Endothelial cell of umbilical vein (primary cell): ENCODE measurements at regions not wholly inside any gene's neighbourhood (a gene's known extent, or its start where the extent isn't known, plus 50 kb on each side); places are given as distances from the start of the nearest gene placed in this dataset.
A peak's percentile ranks its signal among the peaks of the same experiment; 100 is the strongest.

Source experiments
- BruUV-seq: library from RNA; stranded (reverse); fragments of 400-500 nt; replicated peaks from 2 replicates; lab custom pipeline; 2021; lab: Mats Ljungman, UMichigan
- CTCF ChIA-PET: fragments of 300-600, 350-600 bp; sonication (Branson Sonifier 250); formaldehyde crosslinking; loops from one replicate; lab custom pipeline; 2021; ENCODE audit warnings: antibody characterized with exemption, inconsistent platforms; lab: Charles Lee
- POLR2A ChIA-PET: fragments of 300-600, 350-600 bp; sonication (Branson Sonifier 250); formaldehyde crosslinking; loops from one replicate; lab custom pipeline; 2021; ENCODE audit warnings: antibody characterized with exemption, inconsistent platforms; lab: Charles Lee
- DNase-seq: peaks from one replicate; pipeline ENCODE4 v3.0.0-alpha.2; 2011; ENCODE audit warnings: low read depth, low spot score
- FAIRE-seq: peaks from 2 replicates; lab custom pipeline; 2011; peaks lifted over from hg19 to GRCh38; lab: Jason Lieb, UNC
- H2AFZ ChIP-seq: 2 replicates; pipeline ENCODE4 v1.6.0; 2012; ENCODE audit warnings: low read depth, low read length, control low read depth, inconsistent platforms
- H3K27ac ChIP-seq: 2 replicates; pipeline ENCODE4 v1.5.1; 2011; ENCODE audit warnings: low read depth, mild to moderate bottlenecking, control low read depth, low read length, moderate library complexity; ENCODE audit not compliant: insufficient read depth
- H3K27me3 ChIP-seq, 2 experiments: 2 replicates each; pipeline versions ENCODE4 v1.6.0 to v1.6.1; 2011; ENCODE audit warnings: low read length in 2 of 2, mixed read lengths in 1 of 2; ENCODE audit not compliant: control insufficient read depth in 2 of 2, insufficient read depth in 2 of 2
- H3K36me3 ChIP-seq, 2 experiments: 2 replicates in 1 of 2; 3 replicates in 1 of 2; pipeline ENCODE4 v1.5.1; 2011; ENCODE audit warnings: low read length in 2 of 2, mild to moderate bottlenecking in 1 of 2, moderate library complexity in 1 of 2; ENCODE audit not compliant: control insufficient read depth in 2 of 2, insufficient read depth in 2 of 2; ENCODE audit errors: extremely low read depth in 1 of 2
- H3K4me1 ChIP-seq: 3 replicates; pipeline ENCODE4 v1.5.1; 2011; ENCODE audit warnings: mild to moderate bottlenecking, low read length; ENCODE audit not compliant: control insufficient read depth, insufficient read depth; ENCODE audit errors: extremely low read depth
- H3K4me2 ChIP-seq: 2 replicates; pipeline ENCODE4 v1.6.1; 2011; ENCODE audit warnings: low read length, control low read depth, mixed read lengths; ENCODE audit not compliant: insufficient read depth
- H3K4me3 ChIP-seq, 3 experiments: fragments of 200-600 bp in 1 of 3; sonication (generic), shearing (Covaris generic) in 1 of 3; replicated peaks in 1 of 3; 2 replicates each; pipeline ENCODE4 v1.5.1; 2011 to 2016; ENCODE audit warnings: control low read depth in 3 of 3, low read length in 3 of 3, mild to moderate bottlenecking in 2 of 3, inconsistent platforms in 1 of 3, low read depth in 1 of 3, moderate library complexity in 1 of 3; ENCODE audit not compliant: insufficient read depth in 1 of 3
- H3K79me2 ChIP-seq: 2 replicates; pipeline ENCODE4 v1.6.0; 2012; ENCODE audit warnings: low read length, inconsistent platforms; ENCODE audit not compliant: control insufficient read depth, insufficient read depth
- H3K9ac ChIP-seq: replicated peaks from 2 replicates; pipeline ENCODE3; 2011; ENCODE audit warnings: low read length, control low read depth; ENCODE audit not compliant: insufficient read depth; ENCODE audit errors: extremely low read depth
- H3K9me1 ChIP-seq: replicated peaks from 3 replicates; pipeline ENCODE4 v1.6.0; 2011; ENCODE audit warnings: mild to moderate bottlenecking, low read length; ENCODE audit not compliant: control insufficient read depth, insufficient read depth; ENCODE audit errors: extremely low read depth
- H3K9me3 ChIP-seq: replicated peaks from 2 replicates; pipeline ENCODE4 v1.5.1; 2012; ENCODE audit warnings: low read length, inconsistent platforms; ENCODE audit not compliant: control insufficient read depth, insufficient read depth
- H4K20me1 ChIP-seq: replicated peaks from 2 replicates; pipeline ENCODE3; 2011; ENCODE audit warnings: mild to moderate bottlenecking, low read length; ENCODE audit not compliant: control insufficient read depth, insufficient read depth; ENCODE audit errors: extremely low read depth
- EZH2 ChIP-seq: IDR thresholded peaks from 2 replicates; pipeline ENCODE4 v1.6.1; 2012; ENCODE audit warnings: borderline replicate concordance, low read depth, mild to moderate bottlenecking, moderate library complexity, low read length, inconsistent platforms; ENCODE audit not compliant: severe bottlenecking
- FOS ChIP-seq: IDR thresholded peaks from 2 replicates; pipeline ENCODE4 v1.6.1; 2011; ENCODE audit warnings: mild to moderate bottlenecking, low read length, moderate library complexity, borderline replicate concordance; ENCODE audit not compliant: insufficient read depth
- GATA2 ChIP-seq: IDR thresholded peaks from 2 replicates; pipeline ENCODE4 v1.7.0; 2011; ENCODE audit warnings: low read depth, mild to moderate bottlenecking, moderate library complexity, mixed read lengths, low read length; ENCODE audit not compliant: insufficient read length, insufficient read depth
- JUN ChIP-seq: IDR thresholded peaks from 2 replicates; pipeline ENCODE4 v1.6.1; 2011; ENCODE audit warnings: borderline replicate concordance, low read depth; ENCODE audit not compliant: insufficient read length, insufficient read depth
- MYC ChIP-seq: IDR thresholded peaks from one replicate; pipeline ENCODE4 v1.6.1; 2011; ENCODE audit warnings: mild to moderate bottlenecking, low read depth, low read length
- POLR2A ChIP-seq: IDR thresholded peaks from 2 replicates; pipeline ENCODE4 v1.6.1; 2012; ENCODE audit warnings: low read depth, mild to moderate bottlenecking, control low read depth, low read length
- POLR2AphosphoS5 ChIP-seq: IDR thresholded peaks from 2 replicates; pipeline ENCODE4 v1.6.1; 2012; ENCODE audit warnings: low read depth, mild to moderate bottlenecking, control low read depth, low read length, moderate library complexity; ENCODE audit not compliant: insufficient read depth
- dilution Hi-C: fragments of 300-500 bp; cut with MboI; formaldehyde crosslinking; loops from one replicate; pipeline ENCODE4 v1.15.0; 2019; ENCODE audit warnings: low sequenced_read_pairs; ENCODE audit not compliant: extremely low pct_ligation_motif_present
- intact Hi-C: fragments of 100-400 bp; cut with micrococcal nuclease; formaldehyde crosslinking; loops from one replicate; pipeline ENCODE4 v1.10.0; 2022
- TF ChIP-seq, protein P1 (sequence below): IDR thresholded peaks from 2 replicates; pipeline ENCODE4 v1.6.1; 2011; ENCODE audit not compliant: insufficient read depth, insufficient read length
- TF ChIP-seq, protein P2 (sequence below), 2 donors: IDR thresholded peaks; 1 replicate in 1 of 2; 2 replicates in 1 of 2; pipeline ENCODE4 v1.5.1; 2011; ENCODE audit warnings: low read length in 2 of 2, mild to moderate bottlenecking in 2 of 2, moderate library complexity in 2 of 2, control low read depth in 1 of 2, inconsistent platforms in 1 of 2, low read depth in 1 of 2; ENCODE audit not compliant: insufficient read depth in 1 of 2; ENCODE audit errors: extremely low read depth in 1 of 2

DNA sequence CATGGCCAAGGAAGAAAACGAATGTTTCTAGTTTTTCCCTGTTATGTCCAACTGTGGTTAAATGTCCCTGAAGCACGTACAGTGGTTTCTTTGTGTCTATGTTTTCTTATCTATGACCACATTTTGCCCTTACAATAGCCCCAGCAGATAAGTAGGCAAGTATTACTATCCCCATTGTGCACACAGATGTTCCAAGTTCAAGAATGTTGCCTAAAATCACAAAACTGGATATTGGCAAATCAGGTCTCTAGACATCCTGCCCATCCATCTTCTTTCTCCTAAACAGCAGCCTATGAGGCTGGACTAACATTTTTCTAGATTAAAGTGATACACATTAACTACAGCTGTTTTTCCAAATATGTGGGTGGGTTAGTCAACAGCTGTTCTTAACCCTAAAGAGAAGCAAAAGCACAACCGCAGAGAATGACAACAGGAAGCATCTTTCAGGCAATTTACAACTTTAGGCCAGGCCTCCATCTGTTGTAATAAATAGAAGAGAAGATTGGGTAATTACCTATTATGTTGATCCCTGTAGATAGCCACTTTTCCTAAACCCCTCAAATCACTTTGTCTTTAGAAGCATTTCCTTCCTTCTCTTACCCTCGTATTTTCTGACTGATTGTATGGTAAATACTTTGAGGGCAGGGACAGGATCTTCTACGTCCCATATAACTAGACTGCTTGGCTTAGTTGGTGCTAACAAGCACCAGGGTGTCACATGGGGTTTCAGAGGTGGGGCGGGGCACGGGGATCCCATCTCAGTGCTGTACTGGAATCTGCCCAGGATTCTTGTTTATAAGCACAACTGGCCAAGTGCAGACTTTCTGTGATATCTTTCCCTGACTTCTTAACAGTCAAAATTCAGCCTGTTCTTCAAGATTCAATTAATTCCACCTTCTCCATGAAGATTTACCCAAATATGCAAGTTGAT lies 132.1 kb upstream of the SETBP1 start:
- H3K36me3 ChIP-seq = no peaks in the 10 kb centered on the region
- no peaks in the 10 kb centered on the region for H3K4me1 ChIP-seq
- no peak overlapping the region for H3K27ac ChIP-seq
- no peak overlapping the region for H2AFZ ChIP-seq
- dilution Hi-C loops (no loop called here), intact Hi-C loops (no loop called here)
- CTCF ChIA-PET = no interaction called here
- no TSS peak for BruUV-seq
- no peaks in the 10 kb centered on the region for H4K20me1 ChIP-seq
- H3K4me3 ChIP-seq = no peak overlapping the region
- DNase-seq (peak; percentile 9), FAIRE-seq (no peak)
- no peak overlapping the region for H3K9ac ChIP-seq
- no peaks in the 10 kb centered on the region for H3K9me3 ChIP-seq
- H3K9me1 ChIP-seq = no peaks in the 10 kb centered on the region
- no peaks in the 10 kb centered on the region for H3K79me2 ChIP-seq
- H3K4me2 ChIP-seq = no peak overlapping the region
- H3K27me3 ChIP-seq = no peaks in the 10 kb centered on the region
- TF ChIP-seq, protein P1, sequence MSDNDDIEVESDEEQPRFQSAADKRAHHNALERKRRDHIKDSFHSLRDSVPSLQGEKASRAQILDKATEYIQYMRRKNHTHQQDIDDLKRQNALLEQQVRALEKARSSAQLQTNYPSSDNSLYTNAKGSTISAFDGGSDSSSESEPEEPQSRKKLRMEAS = no peak
- no peak for TF ChIP-seq POLR2AphosphoS5
- TF ChIP-seq GATA2 = no peak
- TF ChIP-seq POLR2A = no peak
- TF ChIP-seq, protein P2, sequence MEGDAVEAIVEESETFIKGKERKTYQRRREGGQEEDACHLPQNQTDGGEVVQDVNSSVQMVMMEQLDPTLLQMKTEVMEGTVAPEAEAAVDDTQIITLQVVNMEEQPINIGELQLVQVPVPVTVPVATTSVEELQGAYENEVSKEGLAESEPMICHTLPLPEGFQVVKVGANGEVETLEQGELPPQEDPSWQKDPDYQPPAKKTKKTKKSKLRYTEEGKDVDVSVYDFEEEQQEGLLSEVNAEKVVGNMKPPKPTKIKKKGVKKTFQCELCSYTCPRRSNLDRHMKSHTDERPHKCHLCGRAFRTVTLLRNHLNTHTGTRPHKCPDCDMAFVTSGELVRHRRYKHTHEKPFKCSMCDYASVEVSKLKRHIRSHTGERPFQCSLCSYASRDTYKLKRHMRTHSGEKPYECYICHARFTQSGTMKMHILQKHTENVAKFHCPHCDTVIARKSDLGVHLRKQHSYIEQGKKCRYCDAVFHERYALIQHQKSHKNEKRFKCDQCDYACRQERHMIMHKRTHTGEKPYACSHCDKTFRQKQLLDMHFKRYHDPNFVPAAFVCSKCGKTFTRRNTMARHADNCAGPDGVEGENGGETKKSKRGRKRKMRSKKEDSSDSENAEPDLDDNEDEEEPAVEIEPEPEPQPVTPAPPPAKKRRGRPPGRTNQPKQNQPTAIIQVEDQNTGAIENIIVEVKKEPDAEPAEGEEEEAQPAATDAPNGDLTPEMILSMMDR (IDR thresholded peaks at IDR 0.05; ENCODE audit: extremely low read depth in 1 of 2, insufficient read depth in 1 of 2, low read depth in 1 of 2, low read length in 2 of 2) = no peak
- no peak for TF ChIP-seq FOS
- no peak for TF ChIP-seq MYC
- TF ChIP-seq EZH2 = no peak
- no peak for TF ChIP-seq JUN
- POLR2A ChIA-PET = no interaction called here
